CD8-positive, alpha-beta memory T cell (primary cell): ENCODE measurements at regions not wholly inside any gene's neighbourhood (a gene's known extent, or its start where the extent isn't known, plus 50 kb on each side); places are given as distances from the start of the nearest gene placed in this dataset.

Experiments
- CTCF ChIA-PET: fragments of 350-600 bp; sonication (Branson Sonifier 250); formaldehyde crosslinking; loops from one replicate; lab custom pipeline; 2021; ENCODE audit warnings: antibody characterized with exemption; lab: Charles Lee
- POLR2A ChIA-PET: fragments of 350-600 bp; sonication (Branson Sonifier 250); formaldehyde crosslinking; loops from one replicate; lab custom pipeline; 2021; ENCODE audit warnings: antibody characterized with exemption; lab: Charles Lee
- DNase-seq, 5 donors: peaks; one replicate each; pipeline versions ENCODE4 v3.0.0 to v3.0.0-alpha.2; 2020 to 2022; ENCODE audit warnings: mixed read lengths in 1 of 5
- H3K27ac ChIP-seq: one replicate; pipeline ENCODE4 v1.7.0; 2013; ENCODE audit warnings: low read depth, mild to moderate bottlenecking, low read length, moderate library complexity
- H3K27me3 ChIP-seq: 2 replicates; pipeline ENCODE4 v1.7.0; 2013; ENCODE audit warnings: low read length, mild to moderate bottlenecking; ENCODE audit not compliant: insufficient read depth, poor library complexity, severe bottlenecking
- H3K36me3 ChIP-seq: 2 replicates; pipeline ENCODE4 v1.7.0; 2013; ENCODE audit warnings: mild to moderate bottlenecking, low read length, moderate library complexity; ENCODE audit not compliant: insufficient read depth
- H3K4me1 ChIP-seq: 2 replicates; pipeline ENCODE4 v1.7.0; 2013; ENCODE audit warnings: mild to moderate bottlenecking, low read length, moderate library complexity; ENCODE audit not compliant: insufficient read depth
- H3K4me3 ChIP-seq: 2 replicates; pipeline ENCODE4 v1.7.0; 2013; ENCODE audit warnings: mild to moderate bottlenecking, low read length
- H3K9me3 ChIP-seq: 2 replicates; pipeline ENCODE4 v1.7.0; 2013; ENCODE audit warnings: mild to moderate bottlenecking, low read length
- H3K27ac Mint-ChIP-seq, 8 donors: one replicate each; pipeline ENCODE4 v1.8.0; 2020 to 2021; ENCODE audit warnings: mixed read lengths in 8 of 8, mild to moderate bottlenecking in 6 of 8, inconsistent platforms in 3 of 8, moderate library complexity in 3 of 8
- H3K27me3 Mint-ChIP-seq, 2 donors: one replicate each; pipeline ENCODE4 v1.8.0; 2020 to 2021; ENCODE audit warnings: mixed read lengths in 2 of 2, mild to moderate bottlenecking in 1 of 2, moderate library complexity in 1 of 2
- H3K36me3 Mint-ChIP-seq, 3 donors: one replicate each; pipeline ENCODE4 v1.8.0; 2020 to 2021; ENCODE audit warnings: mixed read lengths in 3 of 3, inconsistent platforms in 1 of 3, mild to moderate bottlenecking in 1 of 3
- H3K4me1 Mint-ChIP-seq, 3 donors: one replicate each; pipeline ENCODE4 v1.8.0; 2020 to 2021; ENCODE audit warnings: mixed read lengths in 3 of 3, inconsistent platforms in 1 of 3, mild to moderate bottlenecking in 1 of 3
- H3K4me3 Mint-ChIP-seq, 7 donors: one replicate each; pipeline ENCODE4 v1.8.0; 2020 to 2021; ENCODE audit warnings: mixed read lengths in 7 of 7, mild to moderate bottlenecking in 6 of 7, moderate library complexity in 4 of 7, inconsistent platforms in 2 of 7
- H3K9me3 Mint-ChIP-seq, 5 donors: one replicate each; pipeline ENCODE4 v1.8.0; 2020 to 2022; ENCODE audit warnings: mixed read lengths in 5 of 5, mild to moderate bottlenecking in 3 of 5, moderate library complexity in 2 of 5, inconsistent platforms in 1 of 5

GRCh38 chr2:39593439-39594393 is 72.0 kb upstream of the TMEM178A start:
- CTCF ChIA-PET: interaction anchor here (1.2 kb wide), 1 partner anchor 10 kb away, joined by 3 read pairs; no protein-coding TSS in a partner anchor
- H3K4me3 ChIP-seq: no peak overlapping the region
- H3K4me3 Mint-ChIP-seq: no peak overlapping the region

GRCh38 chr2:39595116-39595515 is 70.6 kb upstream of the TMEM178A start:
- H3K27ac Mint-ChIP-seq: no peak overlapping the region
- no peaks in the 10 kb centered on the region for H3K27me3 ChIP-seq
- no peaks in the 10 kb centered on the region for H3K4me1 Mint-ChIP-seq
- peaks cover 7 to 11% of the 10 kb centered on the region in 2 donors for H3K27me3 Mint-ChIP-seq
- H3K4me3 ChIP-seq: no peak overlapping the region
- no peaks in the 10 kb centered on the region for H3K4me1 ChIP-seq
- no peak overlapping the region for H3K27ac ChIP-seq
- H3K36me3 Mint-ChIP-seq: peaks cover 0 to 4% (median 0%) of the 10 kb centered on the region in 3 donors
- no peak overlapping the region for H3K4me3 Mint-ChIP-seq
- ChIA-PET POLR2A (no interaction called here), CTCF (no interaction called here)
- H3K9me3 ChIP-seq: no peaks in the 10 kb centered on the region
- H3K9me3 Mint-ChIP-seq: peaks cover 0 to 3% (median 0%) of the 10 kb centered on the region in 5 donors
- no peaks in the 10 kb centered on the region for H3K36me3 ChIP-seq
- DNase-seq: no peak

More at GRCh38 chr2:39593439-39594393, 72.0 kb upstream of the TMEM178A start:
- Histone ChIP-seq H3K27ac (no peak overlapping the region), H3K36me3 (no peaks in the 10 kb centered on the region), H3K4me1 (no peaks in the 10 kb centered on the region), H3K9me3 (no peaks in the 10 kb centered on the region), H3K27me3 (no peaks in the 10 kb centered on the region)
- peaks cover 0 to 10% (median 0%) of the 10 kb centered on the region in 3 donors for H3K36me3 Mint-ChIP-seq
- DNase-seq: no peak
- peaks cover 0 to 3% (median 0%) of the 10 kb centered on the region in 5 donors for H3K9me3 Mint-ChIP-seq
- H3K27me3 Mint-ChIP-seq: peaks cover 7 to 11% of the 10 kb centered on the region in 2 donors
- POLR2A ChIA-PET: no interaction called here
- no peaks in the 10 kb centered on the region for H3K4me1 Mint-ChIP-seq
- H3K27ac Mint-ChIP-seq: no peak overlapping the region

GRCh38 chr2:39597314-39597713 is 68.4 kb upstream of the TMEM178A start:
- no peak overlapping the region for H3K27ac ChIP-seq
- no peak overlapping the region for H3K4me3 ChIP-seq
- H3K27me3 ChIP-seq: no peaks in the 10 kb centered on the region
- Mint-ChIP-seq H3K4me1 (no peaks in the 10 kb centered on the region), H3K27me3 (peaks cover 4 to 8% of the 10 kb centered on the region in 2 donors), H3K36me3 (no peaks in the 10 kb centered on the region), H3K27ac (no peak overlapping the region), H3K9me3 (peaks cover 0 to 2% (median 0%) of the 10 kb centered on the region in 5 donors), H3K4me3 (no peak overlapping the region)
- POLR2A ChIA-PET: no interaction called here
- CTCF ChIA-PET: no interaction called here
- no peaks in the 10 kb centered on the region for H3K36me3 ChIP-seq
- no peak for DNase-seq
- H3K9me3 ChIP-seq: no peaks in the 10 kb centered on the region
- no peaks in the 10 kb centered on the region for H3K4me1 ChIP-seq

GRCh38 chr2:39602616-39603015 is 63.1 kb upstream of the TMEM178A start:
- peaks cover 1 to 18% of the 10 kb centered on the region in 2 donors for H3K27me3 Mint-ChIP-seq
- Histone ChIP-seq H3K4me1 (no peaks in the 10 kb centered on the region), H3K4me3 (no peak overlapping the region), H3K9me3 (no peaks in the 10 kb centered on the region), H3K36me3 (no peaks in the 10 kb centered on the region), H3K27ac (no peak overlapping the region), H3K27me3 (no peaks in the 10 kb centered on the region)
- H3K27ac Mint-ChIP-seq: no peak overlapping the region
- H3K4me1 Mint-ChIP-seq: no peaks in the 10 kb centered on the region
- no peaks in the 10 kb centered on the region for H3K9me3 Mint-ChIP-seq
- no peaks in the 10 kb centered on the region for H3K36me3 Mint-ChIP-seq
- H3K4me3 Mint-ChIP-seq: no peak overlapping the region
- no peak for DNase-seq
- CTCF ChIA-PET: interaction anchor here (1.1 kb wide), 1 partner anchor 9 kb away, joined by 3 read pairs; no protein-coding TSS in a partner anchor
- POLR2A ChIA-PET: no interaction called here

GRCh38 chr2:39603436-39603835 is 62.3 kb upstream of the TMEM178A start:
- H3K4me1 ChIP-seq: no peaks in the 10 kb centered on the region
- H3K36me3 Mint-ChIP-seq: no peaks in the 10 kb centered on the region
- POLR2A ChIA-PET: no interaction called here
- H3K4me1 Mint-ChIP-seq: no peaks in the 10 kb centered on the region
- H3K9me3 ChIP-seq: no peaks in the 10 kb centered on the region
- H3K36me3 ChIP-seq: no peaks in the 10 kb centered on the region
- H3K27me3 ChIP-seq: no peaks in the 10 kb centered on the region
- no peaks in the 10 kb centered on the region for H3K9me3 Mint-ChIP-seq
- no peak overlapping the region for H3K4me3 ChIP-seq
- H3K4me3 Mint-ChIP-seq: no peak overlapping the region
- DNase-seq: no peak
- H3K27ac Mint-ChIP-seq: no peak overlapping the region
- H3K27me3 Mint-ChIP-seq: peaks cover 1 to 18% of the 10 kb centered on the region in 2 donors
- CTCF ChIA-PET: interaction anchor here (1.1 kb wide), 1 partner anchor 10 kb away, joined by 3 read pairs; no protein-coding TSS in a partner anchor
- no peak overlapping the region for H3K27ac ChIP-seq

GRCh38 chr2:39604866-39605265 is 60.9 kb upstream of the TMEM178A start:
- Histone ChIP-seq H3K27ac (no peak overlapping the region), H3K9me3 (no peaks in the 10 kb centered on the region), H3K36me3 (no peaks in the 10 kb centered on the region), H3K4me1 (no peaks in the 10 kb centered on the region), H3K27me3 (no peaks in the 10 kb centered on the region), H3K4me3 (no peak overlapping the region)
- Mint-ChIP-seq H3K27me3 (peaks cover 1 to 18% of the 10 kb centered on the region in 2 donors), H3K36me3 (no peaks in the 10 kb centered on the region), H3K9me3 (no peaks in the 10 kb centered on the region), H3K27ac (no peak overlapping the region), H3K4me3 (no peak overlapping the region), H3K4me1 (no peaks in the 10 kb centered on the region)
- DNase-seq: no peak
- CTCF ChIA-PET: no interaction called here
- POLR2A ChIA-PET: no interaction called here

- no peak overlapping the region for H3K4me3 ChIP-seq
- Mint-ChIP-seq H3K4me1 (no peaks in the 10 kb centered on the region), H3K27me3 (peaks cover 1 to 22% of the 10 kb centered on the region in 2 donors), H3K27ac (no peak overlapping the region), H3K36me3 (no peaks in the 10 kb centered on the region), H3K4me3 (no peak overlapping the region), H3K9me3 (no peaks in the 10 kb centered on the region)
- H3K36me3 ChIP-seq: no peaks in the 10 kb centered on the region
- H3K27ac ChIP-seq: no peak overlapping the region
- CTCF ChIA-PET: no interaction called here
- POLR2A ChIA-PET: no interaction called here
- no peaks in the 10 kb centered on the region for H3K27me3 ChIP-seq
- H3K4me1 ChIP-seq: no peaks in the 10 kb centered on the region
- H3K9me3 ChIP-seq: no peaks in the 10 kb centered on the region
- DNase-seq: no peak
These were observed 59.1 kb upstream of the TMEM178A start for GRCh38 chr2:39606585-39606984.

- H3K27ac ChIP-seq: no peak overlapping the region
- H3K27ac Mint-ChIP-seq: no peak overlapping the region
These were observed 58.0 kb upstream of the TMEM178A start for GRCh38 chr2:39607538-39608262.

More at GRCh38 chr2:39607538-39608262, 58.0 kb upstream of the TMEM178A start:
- H3K4me3 Mint-ChIP-seq: no peak overlapping the region
- H3K4me1 Mint-ChIP-seq: no peaks in the 10 kb centered on the region
- H3K36me3 Mint-ChIP-seq: no peaks in the 10 kb centered on the region
- no peaks in the 10 kb centered on the region for H3K36me3 ChIP-seq
- CTCF ChIA-PET: no interaction called here
- no peak for DNase-seq
- no peaks in the 10 kb centered on the region for H3K27me3 ChIP-seq
- H3K9me3 Mint-ChIP-seq: no peaks in the 10 kb centered on the region
- H3K4me1 ChIP-seq: no peaks in the 10 kb centered on the region
- H3K9me3 ChIP-seq: no peaks in the 10 kb centered on the region
- POLR2A ChIA-PET: no interaction called here
- H3K4me3 ChIP-seq: no peak overlapping the region
- H3K27me3 Mint-ChIP-seq: peaks cover 1 to 30% of the 10 kb centered on the region in 2 donors
